ENCODE measurements at regions not wholly inside any gene's neighbourhood (a gene's known extent, or its start where the extent isn't known, plus 50 kb on each side); places are given as distances from the start of the nearest gene placed in this dataset.

DNA sequence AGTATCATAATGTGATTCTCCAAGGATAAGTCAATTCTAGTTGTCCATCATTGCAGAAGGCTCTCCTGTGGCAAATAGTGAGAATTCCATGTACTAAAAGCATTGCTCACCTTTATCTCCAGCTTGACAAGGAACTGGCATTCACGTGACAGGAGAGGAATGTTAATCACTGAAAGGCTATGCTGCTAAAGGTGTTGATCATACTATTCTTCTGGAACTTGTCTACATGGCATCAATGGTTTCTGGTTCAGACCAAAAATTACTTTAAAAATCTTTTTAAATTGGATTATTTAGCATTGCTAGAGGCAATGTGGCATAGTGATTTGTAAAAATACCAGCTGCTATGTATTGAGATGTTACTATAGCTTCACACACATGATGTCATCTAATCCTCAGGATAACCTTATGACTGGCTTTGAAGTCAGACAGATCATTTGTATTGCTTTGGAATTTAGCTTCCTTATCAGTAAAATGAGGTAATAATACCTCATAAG lies 414.4 kb downstream of the MTX2 start:
- no peak for ATAC-seq
- H3K9me3 ChIP-seq (ENCODE audit: control insufficient read depth, low read length, poor library complexity, severe bottlenecking), result no peaks in the 10 kb centered on the region
- no peak for DNase-seq
- Mint-ChIP-seq H3K27me3 (peaks cover 73% of the 10 kb centered on the region), H3K36me3 (ENCODE audit: low read depth) (peaks cover 2% of the 10 kb centered on the region), H3K4me1 (no peaks in the 10 kb centered on the region), H3K4me3 (no peak overlapping the region), H3K27ac (no peak overlapping the region)

DNA sequence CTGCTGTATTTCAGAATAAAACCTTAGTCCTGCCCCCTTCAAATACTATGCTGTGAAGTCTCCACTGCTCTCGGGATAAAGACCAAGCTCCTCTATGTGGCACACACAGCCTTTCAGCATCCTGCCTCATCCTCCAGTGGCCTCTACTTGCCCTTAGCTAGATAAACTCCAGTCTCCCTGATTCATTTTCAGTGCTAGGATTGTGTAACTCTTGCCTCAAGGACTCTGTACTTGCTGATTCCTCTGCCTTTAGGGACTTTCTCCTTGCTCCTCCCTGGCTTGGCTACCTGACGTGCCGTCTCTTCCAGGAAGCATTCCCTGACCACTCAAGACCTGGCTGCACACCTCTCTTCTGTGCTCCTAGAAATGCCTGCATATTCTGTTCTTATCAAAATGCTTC lies 416.7 kb downstream of the MTX2 start:
- H3K36me3 Mint-ChIP-seq (ENCODE audit: low read depth), result peaks cover 2% of the 10 kb centered on the region
- no peaks in the 10 kb centered on the region for H3K9me3 ChIP-seq (ENCODE audit: control insufficient read depth, low read length, poor library complexity, severe bottlenecking)
- peaks cover 60% of the 10 kb centered on the region for H3K27me3 Mint-ChIP-seq
- no peaks in the 10 kb centered on the region for H3K4me1 Mint-ChIP-seq
- no peak for ATAC-seq
- no peak overlapping the region for H3K4me3 Mint-ChIP-seq
- H3K27ac Mint-ChIP-seq, result no peak overlapping the region
- DNase-seq, result no peak

DNA sequence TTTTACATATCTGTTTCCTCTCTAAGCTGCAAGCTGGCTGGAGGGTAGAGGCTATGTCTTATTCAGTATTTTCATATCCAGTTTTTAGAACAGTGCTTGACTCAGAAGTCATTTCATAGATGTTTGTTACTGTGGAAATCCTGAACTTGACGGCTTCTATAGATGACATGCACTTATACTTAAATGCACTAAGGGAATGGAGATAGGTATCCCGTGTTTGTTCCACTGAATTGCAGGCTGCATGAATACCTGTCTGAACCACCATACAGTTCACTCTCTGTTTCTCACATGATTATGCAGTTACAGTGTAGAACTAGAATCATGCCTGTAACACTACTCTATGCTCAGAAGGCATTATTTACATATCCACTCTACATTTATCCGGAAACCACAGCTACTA lies 417.1 kb downstream of the MTX2 start:
- no peak overlapping the region for H3K27ac Mint-ChIP-seq
- no peak overlapping the region for H3K4me3 Mint-ChIP-seq
- no peak for ATAC-seq
- no peaks in the 10 kb centered on the region for H3K9me3 ChIP-seq (ENCODE audit: control insufficient read depth, low read length, poor library complexity, severe bottlenecking)
- H3K4me1 Mint-ChIP-seq, result no peaks in the 10 kb centered on the region
- H3K27me3 Mint-ChIP-seq, result peaks cover 56% of the 10 kb centered on the region
- peaks cover 2% of the 10 kb centered on the region for H3K36me3 Mint-ChIP-seq (ENCODE audit: low read depth)
- DNase-seq, result no peak

DNA sequence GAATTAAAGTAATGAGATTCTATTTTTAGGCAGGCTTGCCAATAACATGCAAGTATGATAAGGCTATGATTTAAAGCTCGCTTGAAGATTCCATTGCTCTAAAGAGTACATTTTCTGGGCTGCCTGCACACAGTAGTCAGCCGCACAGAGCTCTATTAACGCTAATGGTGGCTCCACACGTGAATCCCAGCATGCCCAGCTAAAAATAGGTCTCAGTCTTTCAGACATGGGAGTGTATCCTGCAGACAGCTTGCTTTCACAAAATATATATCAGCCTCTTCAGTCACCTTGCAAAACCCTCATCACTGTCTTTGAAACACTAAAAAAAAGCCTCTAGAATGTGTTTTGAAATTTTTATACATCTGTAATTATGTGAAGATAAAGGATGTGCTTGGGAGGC lies 418.1 kb downstream of the MTX2 start:
- ATAC-seq, result no peak
- H3K36me3 Mint-ChIP-seq (ENCODE audit: low read depth), result peaks cover 2% of the 10 kb centered on the region
- no peak overlapping the region for H3K27ac Mint-ChIP-seq

DNA sequence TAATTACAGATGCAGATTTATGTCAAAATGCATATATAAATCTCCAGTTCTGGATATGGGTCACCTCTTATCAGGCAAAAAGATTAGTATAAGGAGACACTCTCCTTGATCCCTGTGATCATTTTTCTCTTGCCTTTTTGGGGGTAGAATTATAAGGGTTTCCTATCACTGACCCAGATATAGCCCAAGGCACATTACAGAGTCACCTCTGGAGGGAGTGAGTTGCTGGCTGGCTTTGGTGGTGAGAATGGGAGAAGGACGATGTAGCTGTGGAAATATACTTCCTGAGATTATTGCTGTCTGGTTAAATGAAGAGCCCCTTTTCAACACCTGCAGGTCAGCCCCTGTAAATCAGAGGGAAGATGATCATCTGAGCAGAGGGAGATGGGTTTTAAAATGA lies 418.7 kb downstream of the MTX2 start:
- DNase-seq, result no peak
- H3K27ac Mint-ChIP-seq, result no peak overlapping the region
- no peak overlapping the region for H3K4me3 Mint-ChIP-seq
- H3K27me3 Mint-ChIP-seq, result peaks cover 57% of the 10 kb centered on the region
- peaks cover 2% of the 10 kb centered on the region for H3K36me3 Mint-ChIP-seq (ENCODE audit: low read depth)
- no peak for ATAC-seq
- no peaks in the 10 kb centered on the region for H3K9me3 ChIP-seq (ENCODE audit: control insufficient read depth, low read length, poor library complexity, severe bottlenecking)
- no peaks in the 10 kb centered on the region for H3K4me1 Mint-ChIP-seq

More for the DNA sequence above, 418.1 kb downstream of the MTX2 start:
- peaks cover 58% of the 10 kb centered on the region for H3K27me3 Mint-ChIP-seq
- no peaks in the 10 kb centered on the region for H3K4me1 Mint-ChIP-seq
- DNase-seq, result no peak
- no peaks in the 10 kb centered on the region for H3K9me3 ChIP-seq (ENCODE audit: control insufficient read depth, low read length, poor library complexity, severe bottlenecking)
- H3K4me3 Mint-ChIP-seq, result no peak overlapping the region

DNA sequence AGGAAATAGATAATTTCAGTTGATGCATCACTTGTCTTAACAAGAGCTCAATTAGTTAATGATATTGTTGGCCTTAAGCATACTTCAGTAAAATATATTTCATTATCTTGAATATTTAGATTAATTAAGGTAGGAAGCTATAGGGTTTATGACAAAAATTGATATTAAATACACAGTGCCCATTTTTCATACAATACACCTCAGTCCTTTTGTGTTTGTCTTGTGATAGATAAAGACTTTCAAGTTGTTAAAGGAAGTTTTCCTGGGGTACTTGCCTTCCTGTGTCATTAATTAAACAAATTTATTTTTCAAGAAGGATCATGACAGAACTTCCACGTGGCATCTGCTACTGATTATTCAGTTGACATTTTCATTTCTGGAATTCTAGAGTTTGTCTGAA lies 420.5 kb downstream of the MTX2 start:
- no peaks in the 10 kb centered on the region for H3K9me3 ChIP-seq (ENCODE audit: control insufficient read depth, low read length, poor library complexity, severe bottlenecking)
- Mint-ChIP-seq H3K27ac (no peak overlapping the region), H3K4me1 (no peaks in the 10 kb centered on the region), H3K4me3 (no peak overlapping the region), H3K36me3 (ENCODE audit: low read depth) (peaks cover 2% of the 10 kb centered on the region), H3K27me3 (peaks cover 57% of the 10 kb centered on the region)
- ATAC-seq (no peak), DNase-seq (no peak)

DNA sequence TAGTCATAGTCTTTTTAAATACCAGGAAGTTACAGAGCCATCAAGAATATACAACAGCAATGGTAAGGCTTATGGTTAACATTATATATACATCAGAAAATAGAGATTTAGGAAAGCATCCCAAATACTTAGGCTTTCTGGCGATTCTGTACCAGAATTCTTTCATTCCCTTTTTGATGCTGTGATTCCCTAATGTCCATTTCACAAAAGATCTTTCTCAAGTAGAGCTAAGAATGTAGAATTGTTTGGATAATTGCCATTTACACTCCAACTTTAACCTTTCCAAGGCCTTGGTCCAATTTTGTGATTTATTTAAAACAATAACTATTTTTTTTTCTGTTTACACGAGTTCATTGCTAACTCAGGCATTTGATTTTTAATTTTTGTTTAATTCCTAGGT lies 422.2 kb downstream of the MTX2 start:
- H3K9me3 ChIP-seq (ENCODE audit: control insufficient read depth, low read length, poor library complexity, severe bottlenecking), result no peaks in the 10 kb centered on the region
- H3K27ac Mint-ChIP-seq, result no peak overlapping the region
- ATAC-seq, result no peak
- H3K4me1 Mint-ChIP-seq, result no peaks in the 10 kb centered on the region
- peaks cover 39% of the 10 kb centered on the region for H3K27me3 Mint-ChIP-seq
- no peak overlapping the region for H3K4me3 Mint-ChIP-seq
- no peak for DNase-seq
- H3K36me3 Mint-ChIP-seq (ENCODE audit: low read depth), result peaks cover 2% of the 10 kb centered on the region

DNA sequence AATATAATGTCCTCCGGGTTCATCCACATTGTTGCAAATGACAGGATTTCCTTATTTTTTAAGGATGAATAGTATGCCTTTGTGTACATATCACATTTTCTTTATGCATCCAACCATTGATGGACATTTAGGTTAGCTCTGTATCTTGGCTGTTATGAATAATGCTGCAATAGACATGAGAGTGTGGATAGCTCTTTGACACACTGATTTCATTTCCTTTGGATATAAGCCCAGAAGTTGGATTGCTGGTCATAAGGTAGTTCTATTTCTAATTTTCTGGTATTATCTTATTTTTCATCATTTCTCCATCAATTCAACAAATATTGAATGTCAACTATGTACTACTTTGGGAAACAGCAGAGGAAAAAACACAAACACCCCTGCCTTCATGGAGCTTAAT lies 423.3 kb downstream of the MTX2 start:
- no peaks in the 10 kb centered on the region for H3K4me1 Mint-ChIP-seq
- peaks cover 2% of the 10 kb centered on the region for H3K36me3 Mint-ChIP-seq (ENCODE audit: low read depth)
- H3K27me3 Mint-ChIP-seq, result peaks cover 33% of the 10 kb centered on the region
- H3K9me3 ChIP-seq (ENCODE audit: control insufficient read depth, low read length, poor library complexity, severe bottlenecking), result no peaks in the 10 kb centered on the region
- H3K27ac Mint-ChIP-seq, result no peak overlapping the region
- ATAC-seq (no peak), DNase-seq (no peak)
- no peak overlapping the region for H3K4me3 Mint-ChIP-seq

DNA sequence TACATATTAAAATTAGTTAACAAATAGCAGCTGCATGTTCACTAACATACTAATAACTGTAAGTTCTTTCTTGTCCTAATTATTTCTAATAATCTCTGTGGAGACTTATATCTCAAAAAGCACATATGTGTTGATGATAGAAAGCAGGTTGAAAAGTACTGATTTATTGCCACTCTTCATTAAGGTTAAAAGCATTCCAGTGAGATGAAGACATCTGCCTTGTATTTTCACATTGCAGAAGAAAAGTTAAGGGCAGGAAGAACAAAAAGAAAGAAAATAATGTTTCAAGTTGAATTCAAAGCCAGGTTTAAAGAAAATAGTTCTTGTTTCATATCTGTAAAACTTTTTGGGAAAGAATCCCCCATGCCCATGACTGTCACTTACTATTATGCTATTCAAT lies 429.9 kb downstream of the MTX2 start:
- Mint-ChIP-seq H3K36me3 (ENCODE audit: low read depth) (peaks cover 2% of the 10 kb centered on the region), H3K4me1 (no peaks in the 10 kb centered on the region), H3K4me3 (no peak overlapping the region), H3K27ac (no peak overlapping the region), H3K27me3 (peaks cover 5% of the 10 kb centered on the region)
- H3K9me3 ChIP-seq (ENCODE audit: control insufficient read depth, low read length, poor library complexity, severe bottlenecking), result no peaks in the 10 kb centered on the region
- ATAC-seq (no peak), DNase-seq (no peak)

DNA sequence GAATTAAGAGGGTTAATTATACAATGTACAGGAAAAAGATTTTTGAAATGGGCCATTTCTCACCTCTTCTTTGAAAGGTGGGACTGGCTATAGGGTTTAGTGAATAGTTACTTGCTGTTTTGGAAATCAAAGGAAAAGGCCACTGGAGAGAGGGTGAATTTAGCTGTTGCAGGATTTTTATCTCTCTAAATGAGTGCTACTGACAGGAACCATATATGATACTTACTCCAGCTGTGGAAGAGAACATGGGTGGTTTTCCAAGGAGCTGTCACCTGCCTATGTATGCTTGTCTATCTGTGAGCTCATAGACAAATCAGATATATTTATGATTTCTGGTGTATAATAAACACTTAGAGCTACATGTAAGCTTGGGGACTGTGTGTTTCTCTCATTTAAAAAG lies 430.4 kb downstream of the MTX2 start:
- no peaks in the 10 kb centered on the region for H3K9me3 ChIP-seq (ENCODE audit: control insufficient read depth, low read length, poor library complexity, severe bottlenecking)
- no peaks in the 10 kb centered on the region for H3K4me1 Mint-ChIP-seq
- H3K36me3 Mint-ChIP-seq (ENCODE audit: low read depth), result peaks cover 2% of the 10 kb centered on the region
- H3K4me3 Mint-ChIP-seq, result no peak overlapping the region
- DNase-seq (no peak), ATAC-seq (no peak)
- H3K27me3 Mint-ChIP-seq, result peaks cover 5% of the 10 kb centered on the region
- no peak overlapping the region for H3K27ac Mint-ChIP-seq

DNA sequence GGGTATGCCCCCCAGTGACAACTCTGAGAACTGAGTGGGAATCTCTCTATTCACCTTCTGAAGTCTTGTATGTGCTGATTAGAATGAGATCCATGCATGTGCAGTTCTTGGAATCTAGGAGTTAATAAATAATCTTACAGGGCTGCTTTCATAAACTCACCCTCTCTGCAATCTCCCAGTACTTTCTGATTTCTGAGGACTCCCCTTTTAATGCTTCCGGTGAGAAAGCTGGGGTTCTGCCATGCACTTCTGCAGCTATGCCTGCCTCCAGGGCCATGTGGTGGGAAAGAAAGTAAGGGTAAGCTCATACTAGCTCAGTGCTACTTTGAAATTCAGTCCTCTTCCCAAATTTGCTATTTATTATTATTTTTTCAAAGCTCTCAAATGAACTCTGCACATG lies 432.9 kb downstream of the MTX2 start:
- no peak overlapping the region for H3K4me3 Mint-ChIP-seq
- no peak for DNase-seq
- peaks cover 2% of the 10 kb centered on the region for H3K36me3 Mint-ChIP-seq (ENCODE audit: low read depth)
- peaks cover 5% of the 10 kb centered on the region for H3K27me3 Mint-ChIP-seq
- H3K9me3 ChIP-seq (ENCODE audit: control insufficient read depth, low read length, poor library complexity, severe bottlenecking), result no peaks in the 10 kb centered on the region
- no peaks in the 10 kb centered on the region for H3K4me1 Mint-ChIP-seq
- no peak overlapping the region for H3K27ac Mint-ChIP-seq
- ATAC-seq, result no peak

DNA sequence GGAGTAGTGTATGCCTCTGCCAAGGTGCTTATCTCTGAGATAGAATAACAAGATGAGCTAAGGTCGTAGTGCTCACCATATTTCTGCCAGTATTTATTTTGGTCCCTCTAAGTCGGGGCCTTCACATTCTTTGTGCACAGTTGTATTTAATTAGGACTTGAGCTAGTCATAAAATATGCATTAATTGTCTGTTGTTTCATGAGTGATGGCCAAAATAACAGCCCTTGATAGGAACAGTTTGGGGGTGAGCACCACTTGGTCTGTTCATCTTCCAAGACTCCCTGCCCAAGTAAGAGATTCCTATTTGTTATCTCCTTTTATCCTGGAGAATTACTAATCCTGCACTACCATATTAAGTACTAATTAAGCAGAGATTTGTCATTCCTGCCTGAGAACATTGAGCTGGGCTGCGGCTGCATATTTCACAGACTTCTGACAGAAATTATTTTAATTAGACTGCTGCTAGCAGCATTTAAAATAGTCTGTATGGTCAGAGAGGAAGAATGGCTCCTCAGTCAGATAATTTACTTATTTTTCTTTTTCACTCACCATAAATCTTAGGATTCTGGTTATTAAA lies 435.1 kb downstream of the MTX2 start:
- no peak for DNase-seq

DNA sequence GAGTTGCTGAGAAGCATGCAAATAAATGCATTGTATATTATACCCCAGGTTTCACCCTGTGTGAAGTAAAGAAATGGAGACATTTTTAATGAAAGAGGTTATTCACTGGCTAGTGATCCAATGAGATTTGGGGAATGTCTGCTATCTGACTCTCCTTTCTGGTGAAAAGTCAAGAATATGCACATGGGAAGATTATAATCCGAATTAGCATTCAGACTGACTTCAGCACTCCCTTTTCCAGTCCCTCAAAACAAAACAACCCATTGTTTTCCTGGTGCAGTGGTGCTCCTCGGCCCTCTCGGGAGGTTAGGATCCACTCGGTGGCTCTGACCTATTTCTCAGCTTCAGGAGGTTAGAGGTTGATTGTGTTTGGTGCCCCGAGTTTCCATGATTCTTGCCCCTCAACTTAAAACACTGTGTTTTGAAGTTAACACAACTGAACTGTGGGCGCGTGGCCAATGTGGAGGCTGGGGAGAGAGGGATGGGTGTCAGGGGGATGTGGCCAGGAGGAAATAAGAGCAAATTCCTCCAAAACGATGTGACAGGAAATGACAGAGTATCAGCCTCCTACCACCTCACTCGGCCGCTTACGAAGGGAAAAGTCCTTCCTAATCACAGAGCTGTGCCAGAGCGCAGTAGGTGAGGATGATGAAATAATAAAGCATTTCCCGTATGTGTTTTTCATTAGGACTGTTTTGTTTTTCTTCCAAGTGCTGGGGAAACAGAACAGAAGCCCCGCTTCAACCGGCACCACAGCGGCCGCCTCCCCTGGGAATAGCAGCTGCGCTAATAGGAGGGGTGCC lies 440.1 kb downstream of the MTX2 start:
- peaks cover 3% of the 10 kb centered on the region for H3K36me3 Mint-ChIP-seq (ENCODE audit: low read depth)
- no peak overlapping the region for H3K4me3 Mint-ChIP-seq
- H3K27me3 Mint-ChIP-seq, result peaks cover 42% of the 10 kb centered on the region
- no peak for ATAC-seq
- no peak for DNase-seq
- H3K27ac Mint-ChIP-seq, result no peak overlapping the region
- H3K9me3 ChIP-seq (ENCODE audit: control insufficient read depth, low read length, poor library complexity, severe bottlenecking), result no peaks in the 10 kb centered on the region
- H3K4me1 Mint-ChIP-seq, result no peaks in the 10 kb centered on the region

More for the DNA sequence above, 435.1 kb downstream of the MTX2 start:
- no peaks in the 10 kb centered on the region for H3K9me3 ChIP-seq (ENCODE audit: control insufficient read depth, low read length, poor library complexity, severe bottlenecking)
- peaks cover 2% of the 10 kb centered on the region for H3K36me3 Mint-ChIP-seq (ENCODE audit: low read depth)
- no peak overlapping the region for H3K4me3 Mint-ChIP-seq
- no peak overlapping the region for H3K27ac Mint-ChIP-seq
- no peaks in the 10 kb centered on the region for H3K4me1 Mint-ChIP-seq
- H3K27me3 Mint-ChIP-seq, result peaks cover 21% of the 10 kb centered on the region
- ATAC-seq, result no peak

DNA sequence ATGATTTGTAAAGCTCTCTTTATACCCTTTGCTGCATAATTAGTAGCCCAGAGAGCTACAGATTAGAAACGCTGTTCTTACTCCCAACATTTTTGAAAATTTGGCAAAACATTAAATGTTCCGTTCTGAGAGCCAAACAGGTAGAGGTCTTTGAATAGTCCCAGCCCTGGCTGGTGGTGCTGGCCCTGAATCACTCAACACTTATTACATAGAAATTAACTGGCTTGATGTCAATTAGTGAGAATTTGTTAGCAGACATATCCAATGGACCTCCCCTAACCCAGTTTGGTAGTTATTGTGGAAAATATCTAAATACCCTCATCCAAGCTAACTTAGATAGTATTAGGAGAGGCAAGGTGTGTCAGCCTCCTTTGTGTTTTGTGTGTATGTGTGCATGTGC lies 440.7 kb downstream of the MTX2 start:
- no peak overlapping the region for H3K27ac Mint-ChIP-seq
- peaks cover 3% of the 10 kb centered on the region for H3K36me3 Mint-ChIP-seq (ENCODE audit: low read depth)
- no peaks in the 10 kb centered on the region for H3K4me1 Mint-ChIP-seq
- ATAC-seq (no peak), DNase-seq (no peak)
- no peak overlapping the region for H3K4me3 Mint-ChIP-seq
- H3K27me3 Mint-ChIP-seq, result peaks cover 44% of the 10 kb centered on the region
- H3K9me3 ChIP-seq (ENCODE audit: control insufficient read depth, low read length, poor library complexity, severe bottlenecking), result no peaks in the 10 kb centered on the region
